Dedifferentiated amniotic fluid mesenchymal stem cell (primary cell): ENCODE measurements at regions not wholly inside any gene's neighbourhood (a gene's known extent, or its start where the extent isn't known, plus 50 kb on each side); places are given as distances from the start of the nearest gene placed in this dataset.
A peak's percentile ranks its signal among the peaks of the same experiment; 100 is the strongest.
"Not testable (repeated sequence)": the region's sequence is repeated elsewhere in the genome, so short reads cannot be mapped to it uniquely, and the experiment has no call there.

Source experiments
- DNase-seq: peaks from one replicate; pipeline ENCODE4 v3.0.0-alpha.2; 2016; ENCODE audit errors: extremely low spot score

DNA sequence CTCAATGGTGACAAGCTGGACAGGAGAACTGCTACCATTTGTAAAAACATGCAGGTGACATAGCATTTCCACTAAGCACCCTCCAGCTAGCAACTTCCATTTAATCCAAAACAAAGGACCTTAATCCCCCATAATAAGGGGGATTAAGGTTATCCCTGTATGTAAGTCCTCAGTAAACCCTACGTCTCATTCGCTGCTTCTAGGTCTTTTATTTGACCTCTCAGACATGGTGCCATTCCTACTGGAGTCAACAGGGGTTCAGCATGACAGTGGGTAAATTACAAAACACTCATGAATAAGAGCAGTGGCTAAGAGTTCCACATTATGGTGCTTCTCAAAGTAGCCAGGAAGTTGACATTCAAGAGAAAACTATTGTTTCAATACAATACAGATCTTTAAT, 121.8 kb upstream of the CAV2 start:
- no peak for DNase-seq

DNA sequence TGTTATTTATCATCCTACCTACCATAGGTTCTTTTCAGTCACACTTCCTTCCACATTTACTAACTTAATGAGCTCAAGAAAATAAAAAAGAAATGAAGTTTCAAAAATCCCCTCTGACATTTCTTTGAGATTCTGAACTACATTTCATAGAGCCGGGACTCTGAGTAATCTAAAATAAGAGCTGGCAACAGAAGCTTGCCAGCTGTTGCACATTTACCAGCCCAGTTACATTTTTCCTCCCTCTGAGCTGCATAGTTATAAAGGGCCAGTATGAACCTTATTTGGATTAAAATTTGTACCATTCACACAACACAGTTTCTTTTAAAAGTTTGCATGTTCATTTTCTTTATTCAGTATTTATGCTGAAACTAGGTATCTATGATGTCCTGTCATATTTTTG, 119.5 kb upstream of the CAV2 start:
- peak; percentile 63 for DNase-seq

DNA sequence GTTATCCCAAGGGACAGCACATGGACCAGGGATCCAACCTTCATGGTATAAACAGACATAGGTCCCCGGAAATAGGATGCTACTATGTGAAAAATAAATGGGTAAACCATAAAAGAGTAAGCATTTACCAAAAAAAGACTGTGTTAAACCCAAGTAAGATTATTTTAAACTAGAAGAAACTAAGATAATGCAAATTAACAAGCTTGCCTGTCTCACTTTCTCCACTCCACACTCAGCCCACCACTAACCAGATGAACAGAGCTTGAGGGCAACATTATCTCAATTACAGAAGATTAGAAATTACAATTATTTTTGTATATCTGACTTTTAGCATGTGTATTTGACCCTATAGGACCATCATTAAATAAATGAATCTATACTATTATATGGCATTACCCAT, 117.2 kb upstream of the CAV2 start:
- no peak for DNase-seq

DNA sequence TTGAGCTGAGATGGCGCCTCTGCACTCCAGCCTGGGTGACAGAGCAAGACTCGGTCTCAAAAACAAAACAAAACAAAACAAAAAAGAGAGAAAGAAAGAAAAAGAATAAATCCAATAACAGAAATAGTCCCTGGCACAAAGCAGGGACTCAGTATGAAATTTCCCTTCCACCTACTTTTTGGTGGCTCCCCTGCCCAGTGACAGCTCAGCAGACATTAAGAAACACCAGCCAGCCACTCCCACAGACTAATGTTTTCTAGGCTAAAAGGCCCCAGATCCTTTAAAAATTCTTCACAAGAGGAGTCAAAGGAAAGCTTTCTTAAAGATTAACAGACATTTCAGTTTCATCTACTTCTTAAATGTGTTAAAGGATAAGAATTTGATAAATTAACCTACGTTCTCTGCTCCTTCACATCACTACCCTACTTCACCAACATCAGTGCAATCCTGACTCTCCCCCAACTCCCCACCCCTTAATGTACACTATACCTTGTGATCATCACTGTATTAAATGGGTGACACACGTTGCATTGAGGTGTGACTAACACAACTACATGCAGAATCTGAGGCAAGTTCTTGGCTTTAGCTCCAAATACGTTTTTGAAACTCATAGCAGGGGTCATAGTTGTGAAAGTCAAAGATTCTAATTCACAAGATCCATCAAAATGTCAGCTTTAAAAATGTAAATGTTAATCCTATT, 114.5 kb upstream of the CAV2 start:
- no peak for DNase-seq

DNA sequence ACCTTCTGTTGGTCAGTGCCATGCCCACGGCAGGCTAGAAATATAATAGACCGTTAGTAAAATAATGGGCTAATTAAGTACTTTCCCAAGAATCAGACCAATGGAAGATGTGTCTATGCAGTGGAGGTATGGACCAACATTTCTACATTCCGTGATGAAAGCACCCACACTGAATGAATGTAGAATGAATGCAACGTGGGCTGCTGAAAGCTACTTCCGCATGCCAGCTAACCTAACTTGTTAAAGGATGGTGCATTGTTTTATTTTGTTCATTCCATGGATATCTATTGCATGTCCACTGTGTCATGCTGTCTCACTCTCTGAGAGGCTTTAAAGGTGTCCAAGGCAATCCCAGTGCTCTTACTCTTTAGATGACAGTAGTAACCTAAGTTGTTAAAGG, 112.9 kb upstream of the CAV2 start:
- DNase-seq, result no peak

DNA sequence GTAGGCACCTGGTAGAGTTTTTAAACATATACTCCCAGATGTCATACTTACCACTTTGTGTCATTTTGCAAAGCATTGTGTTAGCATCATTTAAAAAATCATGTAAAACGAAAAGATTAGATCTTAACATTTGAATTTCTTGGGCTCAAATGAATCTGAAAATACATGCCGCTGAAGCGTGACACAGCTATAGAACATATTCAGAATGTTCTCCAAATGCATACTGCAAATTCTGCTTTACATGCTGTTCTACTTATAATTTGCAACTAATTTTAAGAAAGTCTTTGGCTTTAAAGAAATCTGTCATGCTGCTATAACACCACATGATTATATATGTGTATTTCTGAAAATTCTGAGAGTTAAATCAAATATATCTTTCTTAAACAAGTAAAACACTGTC, 109.2 kb upstream of the CAV2 start:
- DNase-seq, result no peak

DNA sequence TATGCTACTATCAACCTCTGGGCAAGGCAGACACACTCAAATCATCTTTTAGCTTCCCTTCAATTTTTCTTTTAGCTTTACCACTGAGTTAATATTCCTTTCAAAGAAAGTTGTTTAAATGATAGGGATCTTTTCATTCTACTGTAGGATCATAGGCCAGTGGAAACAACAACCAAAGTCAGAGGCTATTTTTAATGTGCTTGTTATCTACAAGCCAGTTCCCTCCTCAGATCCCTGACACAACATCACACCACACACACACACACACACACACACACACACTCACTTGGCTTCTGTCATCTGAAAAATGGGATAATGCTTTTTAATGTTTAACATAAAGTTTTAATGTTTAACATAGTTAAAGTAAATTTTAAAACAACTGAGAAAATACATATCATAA, 106.7 kb upstream of the CAV2 start:
- DNase-seq, result no peak

DNA sequence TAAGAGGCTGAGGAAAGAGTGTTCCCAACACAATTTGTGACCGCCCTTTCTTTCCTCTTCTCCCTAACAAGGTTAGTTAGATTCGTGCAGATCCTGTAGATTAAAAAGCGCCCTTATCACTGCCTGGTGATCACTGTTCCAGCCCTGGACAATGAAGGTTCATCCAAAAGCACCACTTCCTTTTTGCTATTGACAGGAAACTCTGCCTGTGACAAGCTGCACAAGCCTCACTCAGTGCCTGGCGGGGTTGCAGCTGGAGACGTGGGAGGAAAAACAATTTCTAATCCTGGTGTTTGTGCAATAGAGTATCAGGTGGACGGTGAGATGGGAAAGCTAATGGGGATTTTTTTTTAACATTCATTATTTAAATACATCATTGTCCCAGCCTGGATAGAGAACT, 105.9 kb upstream of the CAV2 start:
- no peak for DNase-seq

DNA sequence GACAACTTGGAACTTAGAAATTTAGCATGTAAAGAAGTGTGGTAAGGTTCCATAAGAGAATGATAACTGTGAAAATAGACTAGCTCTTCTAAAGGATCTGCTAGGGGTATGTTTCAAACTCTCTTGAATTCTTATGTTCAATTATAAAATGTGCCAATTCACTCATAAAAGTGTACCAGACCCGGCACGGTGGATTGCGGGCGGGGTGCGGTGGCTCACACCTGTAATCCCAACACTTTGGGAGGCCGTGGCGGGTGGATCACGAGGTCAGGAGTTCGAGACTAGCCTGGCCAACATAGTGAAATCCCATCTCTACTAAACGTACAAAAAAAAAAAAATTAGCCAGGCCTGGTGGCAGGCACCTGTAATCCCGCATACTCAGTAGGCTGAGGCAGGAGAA, 105.4 kb upstream of the CAV2 start:
- DNase-seq, result no peak

DNA sequence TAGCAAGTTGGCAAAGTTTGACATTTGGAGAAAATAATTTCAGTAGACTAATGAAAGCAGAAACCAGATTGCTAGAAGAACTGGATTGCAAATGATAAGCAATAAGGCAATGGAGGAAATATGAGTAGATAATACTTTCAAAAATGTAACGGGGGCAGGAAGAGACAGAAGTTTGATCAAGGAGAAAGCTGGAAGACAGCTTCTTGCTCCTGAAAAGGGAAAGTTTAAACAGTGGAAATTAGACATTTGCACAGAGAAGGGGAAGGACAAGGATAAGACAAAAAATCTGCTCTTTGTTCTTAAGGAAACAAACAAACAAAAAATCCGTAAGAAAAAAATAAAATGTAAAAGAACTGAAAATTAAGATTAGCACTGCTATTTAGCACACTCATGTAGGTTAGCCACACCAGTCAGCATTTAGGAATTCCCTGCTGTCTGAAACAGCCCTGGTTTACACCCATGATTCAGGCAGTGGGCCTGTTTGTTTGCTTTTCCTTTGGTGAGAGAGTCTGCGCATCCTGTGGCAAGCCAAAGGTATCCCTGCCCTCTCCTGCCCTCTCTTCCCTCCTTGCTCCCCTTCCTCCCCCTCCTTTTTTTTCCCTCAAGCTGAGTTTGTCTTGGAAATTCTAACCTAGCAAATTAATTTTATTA, 104.3 kb upstream of the CAV2 start:
- peak; percentile 75 for DNase-seq

DNA sequence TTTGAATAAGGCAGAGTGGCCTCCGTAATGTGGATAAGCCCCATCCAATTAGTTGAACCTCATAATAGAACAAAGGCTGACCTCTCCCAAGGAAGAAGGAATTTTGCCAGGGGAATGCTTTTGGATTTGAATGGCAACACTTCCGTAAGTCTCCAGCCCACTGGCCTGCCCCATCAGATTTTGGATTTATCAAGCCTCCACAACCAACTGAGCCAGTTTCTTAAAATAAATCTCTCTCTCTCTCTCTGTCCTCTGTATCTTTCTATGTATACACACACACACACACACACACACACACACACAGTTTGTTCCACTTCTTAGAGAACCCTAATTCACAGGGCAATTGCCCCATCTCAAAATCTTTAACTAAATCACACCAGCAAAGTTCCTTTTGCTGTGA, 100.9 kb upstream of the CAV2 start:
- DNase-seq, result no peak

DNA sequence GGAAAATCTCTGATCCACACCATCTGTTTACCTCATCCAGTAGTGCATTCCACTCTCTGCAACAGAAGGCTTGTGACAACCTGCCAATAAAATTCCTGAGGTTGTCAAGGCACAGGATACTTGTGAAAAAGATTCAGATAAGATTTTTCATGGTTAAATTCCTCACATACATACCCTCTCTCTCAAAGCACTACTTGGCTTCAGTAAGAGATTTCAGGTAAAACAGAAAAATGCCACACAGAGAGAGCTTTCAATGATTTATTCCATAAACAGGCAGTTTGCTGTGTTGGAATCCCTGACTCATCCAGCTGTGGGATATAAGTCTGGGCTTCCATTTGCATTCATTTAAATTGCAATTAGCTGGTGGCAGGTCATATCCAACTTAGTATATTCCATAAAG, 99.7 kb upstream of the CAV2 start:
- DNase-seq, result peak; percentile 21

DNA sequence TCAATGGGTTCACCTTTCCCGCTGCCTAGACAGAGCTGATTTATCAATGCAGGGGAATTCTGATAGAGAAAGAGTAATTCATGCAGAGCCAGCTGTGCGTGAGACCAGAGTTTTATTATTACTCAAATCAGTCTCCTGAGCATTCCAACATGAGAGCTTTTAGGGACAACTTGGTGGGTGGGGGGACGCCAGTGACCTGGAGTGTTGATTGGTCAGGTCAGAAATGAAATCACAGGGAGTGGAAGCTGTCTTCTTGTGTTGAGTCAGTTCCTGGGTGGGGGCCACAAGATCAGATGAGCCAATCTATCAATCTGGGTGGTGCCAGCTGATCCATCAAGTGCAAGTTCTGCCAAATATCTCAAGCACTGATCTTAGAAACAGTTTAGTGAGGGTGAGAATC, 99.0 kb upstream of the CAV2 start:
- DNase-seq, result no peak

DNA sequence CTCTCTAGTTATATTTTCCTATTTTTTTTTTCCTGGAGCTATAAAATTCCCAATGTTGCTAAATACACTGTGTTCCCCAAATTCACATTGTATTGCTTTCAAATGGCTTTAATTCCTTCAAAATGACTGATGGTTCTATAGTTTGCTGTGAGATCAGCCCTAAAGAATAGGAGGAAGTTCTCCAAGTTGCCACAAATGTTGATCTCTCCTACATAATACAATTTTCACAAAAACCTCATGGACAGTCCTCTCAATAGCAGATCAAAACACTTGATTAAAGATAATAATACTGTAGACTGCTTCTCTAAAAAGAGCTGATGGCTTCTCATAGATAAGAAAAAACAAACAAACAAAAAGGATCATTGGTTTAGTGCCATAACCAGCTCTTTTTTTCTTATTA, 97.8 kb upstream of the CAV2 start:
- no peak for DNase-seq

DNA sequence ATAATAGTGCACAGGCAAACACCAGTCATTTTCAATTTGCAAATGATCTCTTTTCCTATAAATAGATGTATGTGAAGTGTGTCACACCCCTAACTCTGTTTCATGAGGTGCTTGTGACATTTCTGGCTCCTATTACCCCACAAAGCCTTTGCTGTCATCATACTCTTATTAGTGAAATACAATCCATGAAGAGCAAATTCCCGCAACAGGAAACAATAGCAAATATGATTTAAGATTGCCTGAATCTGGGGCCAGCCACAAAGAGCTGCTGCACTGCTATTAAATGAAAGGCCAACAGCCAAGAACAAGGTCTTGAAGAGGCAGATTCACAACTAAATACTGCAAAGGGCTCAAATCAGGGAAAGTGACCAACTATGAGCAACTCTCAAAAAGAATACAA, 96.3 kb upstream of the CAV2 start:
- DNase-seq, result no peak

DNA sequence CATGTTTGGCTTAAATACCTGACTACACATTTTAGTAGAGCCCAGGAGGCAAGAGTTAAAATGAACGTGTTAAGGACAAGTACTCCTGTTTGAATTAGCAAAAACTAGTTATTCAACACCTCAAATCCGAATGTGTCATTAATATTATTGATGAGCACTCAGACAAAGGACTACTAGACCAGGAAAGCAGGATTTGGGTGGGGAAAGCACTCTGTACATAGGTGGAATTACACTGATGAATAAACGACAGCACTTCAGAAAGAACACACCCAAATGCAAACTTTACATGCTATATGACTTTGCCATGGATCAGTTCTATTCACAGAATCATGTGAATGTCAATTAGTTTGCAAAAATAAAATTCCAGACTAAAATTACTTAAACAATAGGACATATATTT, 95.1 kb upstream of the CAV2 start:
- no peak for DNase-seq

DNA sequence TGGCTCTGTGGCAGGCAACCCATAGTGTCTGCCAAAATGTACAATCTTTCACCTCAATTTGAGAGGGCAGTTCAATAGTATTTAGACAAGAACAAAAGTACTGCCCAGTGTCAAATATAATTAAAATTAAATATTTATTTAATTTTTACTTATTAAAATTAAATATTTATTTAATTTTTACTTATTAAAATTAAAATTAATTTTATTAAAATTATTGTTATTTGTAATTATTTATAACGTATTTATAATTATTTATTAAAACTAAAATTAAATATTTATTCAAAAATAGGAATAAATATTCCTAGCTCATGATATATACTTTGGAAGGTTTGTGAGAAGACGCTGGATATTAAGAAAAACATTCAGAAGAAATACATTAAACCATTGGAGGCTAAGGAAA, 93.7 kb upstream of the CAV2 start:
- DNase-seq, result no peak

DNA sequence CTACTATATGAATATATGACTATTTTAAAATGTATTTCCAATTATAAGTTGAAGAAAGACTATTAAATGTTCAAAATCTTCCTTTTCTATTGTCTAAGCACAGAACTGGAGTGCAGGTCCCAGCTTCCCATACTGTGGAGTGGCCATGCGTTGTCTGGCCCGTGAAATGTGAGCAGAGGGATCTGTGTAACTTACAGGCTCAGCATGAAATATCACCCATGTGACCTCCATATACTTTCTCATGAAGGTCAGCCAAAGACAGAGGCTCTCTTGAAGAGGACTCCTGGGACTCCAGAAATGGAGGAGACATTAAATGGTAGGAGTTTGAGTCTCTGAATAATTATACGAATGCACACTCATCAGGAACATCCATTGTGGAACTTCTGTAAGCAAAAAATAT, 92.4 kb upstream of the CAV2 start:
- DNase-seq, result no peak

DNA sequence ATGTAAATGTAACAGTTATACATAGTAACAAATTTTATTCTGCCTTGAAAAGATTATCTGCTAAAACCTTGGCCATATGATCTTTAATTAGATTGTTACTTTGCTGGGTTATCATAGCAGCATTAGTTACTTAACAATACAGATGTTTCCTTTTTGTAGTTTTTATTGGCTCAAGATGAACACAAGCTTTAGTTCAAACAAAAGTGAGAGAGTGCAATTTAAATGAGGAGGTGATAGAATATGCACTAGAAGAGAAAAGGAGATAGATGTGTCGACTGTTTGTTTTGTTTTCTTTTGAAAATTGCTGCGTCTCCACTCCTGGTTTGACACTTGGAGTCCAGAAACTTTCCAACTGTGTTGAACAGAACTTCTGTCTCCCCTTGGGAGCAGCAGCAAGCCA, 91.4 kb upstream of the CAV2 start:
- DNase-seq, result no peak

DNA sequence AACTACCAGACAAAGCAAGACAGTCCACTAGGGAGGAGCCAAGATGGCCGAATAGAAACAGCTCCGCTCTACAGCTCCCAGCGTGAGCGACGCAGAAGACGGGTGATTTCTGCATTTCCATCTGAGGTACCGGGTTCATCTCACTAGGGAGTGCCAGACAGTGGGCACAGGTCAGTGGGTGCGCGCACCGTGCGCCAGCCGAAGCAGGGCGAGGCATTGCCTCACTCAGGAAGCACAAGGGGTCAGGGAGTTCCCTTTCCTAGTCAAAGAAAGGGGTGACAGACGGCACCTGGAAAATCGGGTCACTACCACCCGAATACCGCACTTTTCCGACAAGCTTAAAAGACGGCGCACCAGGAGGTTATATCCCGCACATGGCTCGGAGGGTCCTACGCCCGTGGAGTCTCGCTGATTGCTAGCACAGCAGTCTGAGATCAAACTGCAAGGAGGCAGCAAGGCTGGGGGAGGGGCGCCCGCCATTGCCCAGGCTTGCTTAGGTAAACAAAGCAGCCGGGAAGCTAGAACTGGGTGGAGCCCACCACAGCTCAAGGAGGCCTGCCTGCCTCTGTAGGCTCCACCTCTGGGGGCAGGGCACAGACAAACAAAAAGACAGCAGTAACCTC, 90.6 kb upstream of the CAV2 start:
- not testable (repeated sequence) for DNase-seq

DNA sequence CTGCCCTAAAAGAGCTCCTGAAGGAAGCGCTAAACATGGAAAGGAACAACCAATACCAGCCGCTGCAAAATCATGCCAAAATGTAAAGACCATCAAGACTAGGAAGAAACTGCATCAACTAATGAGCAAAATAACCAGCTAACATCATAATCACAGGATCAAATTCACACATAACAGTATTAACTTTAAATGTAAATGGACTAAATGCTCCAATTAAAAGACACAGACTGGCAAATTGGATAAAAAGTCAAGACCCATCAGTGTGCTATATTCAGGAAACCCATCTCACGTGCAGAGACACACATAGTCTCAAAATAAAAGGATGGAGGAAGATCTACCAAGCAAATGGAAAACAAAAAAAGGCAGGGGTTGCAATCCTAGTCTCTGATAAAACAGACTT, 88.8 kb upstream of the CAV2 start:
- not testable (repeated sequence) for DNase-seq

DNA sequence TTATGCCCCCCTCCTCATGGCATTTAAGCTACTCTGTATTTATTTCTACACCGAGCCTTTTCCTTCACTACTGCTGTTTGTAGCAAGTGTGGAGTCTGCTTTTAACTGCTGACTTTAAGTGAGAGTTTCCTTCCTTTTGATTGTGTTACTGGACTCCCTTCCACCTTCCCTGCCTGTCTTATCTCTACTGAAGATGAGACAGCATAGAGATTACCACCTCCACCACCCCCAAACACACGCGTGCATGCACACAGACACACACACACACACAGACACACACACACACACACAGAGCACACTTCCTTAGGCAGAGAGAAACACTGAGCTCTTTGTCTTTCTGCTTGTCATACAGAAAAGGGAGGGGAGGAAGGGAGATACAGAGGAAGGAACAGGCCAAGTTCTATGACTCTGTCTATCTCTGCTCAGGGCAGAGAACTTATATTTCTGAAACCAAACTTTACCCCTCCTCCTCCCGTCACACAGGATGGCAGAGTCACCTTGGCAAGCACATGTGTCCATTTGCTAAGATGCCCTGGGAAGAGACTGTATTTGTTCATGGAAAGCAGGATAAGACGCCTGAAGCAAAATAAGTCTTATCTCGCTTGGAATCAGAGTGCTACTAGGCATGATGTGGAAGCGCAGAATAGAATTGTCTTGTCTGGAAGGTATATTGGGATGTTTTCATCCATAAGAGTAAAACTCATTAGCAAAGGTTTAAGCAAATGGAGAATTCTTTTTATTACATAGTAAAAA, 81.8 kb upstream of the CAV2 start:
- no peak for DNase-seq

DNA sequence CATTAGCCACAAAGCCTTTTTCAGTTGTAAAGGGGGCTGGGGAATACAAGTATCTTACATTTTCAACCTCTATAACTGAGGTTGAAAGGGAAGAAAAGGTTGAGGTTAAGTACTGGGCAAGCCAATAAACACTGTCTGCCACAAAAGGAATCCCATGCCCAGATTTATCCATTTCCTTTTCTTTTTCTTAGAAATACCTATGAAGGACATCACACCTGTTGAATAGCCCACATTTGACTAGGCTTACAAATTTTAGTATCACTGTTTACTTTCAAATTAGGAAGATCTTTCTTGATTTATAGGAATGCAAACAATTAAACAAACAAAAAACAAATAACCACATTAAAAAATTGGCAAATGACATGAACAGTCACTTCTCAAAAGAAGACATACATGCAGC, 81.0 kb upstream of the CAV2 start:
- DNase-seq, result no peak
